Parathyroid adenoma (tissue), 2 donors: ENCODE measurements at regions not wholly inside any gene's neighbourhood (a gene's known extent, or its start where the extent isn't known, plus 50 kb on each side); places are given as distances from the start of the nearest gene placed in this dataset.

Source experiments
- H2AFZ ChIP-seq: fragments of 300-600 bp; sonication (generic); one replicate; pipeline ENCODE4 v1.7.0; 2017; ENCODE audit warnings: antibody characterized with exemption, mild to moderate bottlenecking
- H3K27ac ChIP-seq: fragments of 300-600 bp; sonication (generic); one replicate; pipeline ENCODE4 v1.7.0; 2017
- H3K27me3 ChIP-seq: fragments of 300-600 bp; sonication (generic); one replicate; pipeline ENCODE4 v1.7.0; 2017; ENCODE audit warnings: low read length; ENCODE audit not compliant: control insufficient read depth, insufficient read depth
- H3K36me3 ChIP-seq: fragments of 300-600 bp; sonication (generic); one replicate; pipeline ENCODE4 v1.7.0; 2017; ENCODE audit warnings: low read length; ENCODE audit not compliant: control insufficient read depth, insufficient read depth
- H3K4me1 ChIP-seq: fragments of 300-600 bp; sonication (generic); one replicate; pipeline ENCODE4 v1.7.0; 2017; ENCODE audit warnings: control low read depth
- H3K4me2 ChIP-seq: fragments of 300-600 bp; sonication (generic); one replicate; pipeline ENCODE4 v1.7.0; 2017; ENCODE audit warnings: low read length
- H3K4me3 ChIP-seq: fragments of 300-600 bp; sonication (generic); one replicate; pipeline ENCODE4 v1.7.0; 2017; ENCODE audit warnings: low read depth, low read length
- H3K79me2 ChIP-seq: fragments of 300-600 bp; sonication (generic); one replicate; pipeline ENCODE4 v1.7.0; 2017; ENCODE audit warnings: control low read depth
- H3K9ac ChIP-seq: fragments of 300-600 bp; sonication (generic); one replicate; pipeline ENCODE4 v1.7.0; 2017; ENCODE audit warnings: mild to moderate bottlenecking
- H3K9me3 ChIP-seq: fragments of 300-600 bp; sonication (generic); one replicate; pipeline ENCODE4 v1.7.0; 2017; ENCODE audit warnings: low read length; ENCODE audit not compliant: control insufficient read depth
- TF ChIP-seq, protein P1 (sequence below): fragments of 300-600 bp; sonication (generic); IDR thresholded peaks from one replicate; pipeline ENCODE4 v1.7.0; 2017; ENCODE audit warnings: antibody characterized with exemption, mild to moderate bottlenecking
- donor health status: primary hyperparathyroidism.

DNA sequence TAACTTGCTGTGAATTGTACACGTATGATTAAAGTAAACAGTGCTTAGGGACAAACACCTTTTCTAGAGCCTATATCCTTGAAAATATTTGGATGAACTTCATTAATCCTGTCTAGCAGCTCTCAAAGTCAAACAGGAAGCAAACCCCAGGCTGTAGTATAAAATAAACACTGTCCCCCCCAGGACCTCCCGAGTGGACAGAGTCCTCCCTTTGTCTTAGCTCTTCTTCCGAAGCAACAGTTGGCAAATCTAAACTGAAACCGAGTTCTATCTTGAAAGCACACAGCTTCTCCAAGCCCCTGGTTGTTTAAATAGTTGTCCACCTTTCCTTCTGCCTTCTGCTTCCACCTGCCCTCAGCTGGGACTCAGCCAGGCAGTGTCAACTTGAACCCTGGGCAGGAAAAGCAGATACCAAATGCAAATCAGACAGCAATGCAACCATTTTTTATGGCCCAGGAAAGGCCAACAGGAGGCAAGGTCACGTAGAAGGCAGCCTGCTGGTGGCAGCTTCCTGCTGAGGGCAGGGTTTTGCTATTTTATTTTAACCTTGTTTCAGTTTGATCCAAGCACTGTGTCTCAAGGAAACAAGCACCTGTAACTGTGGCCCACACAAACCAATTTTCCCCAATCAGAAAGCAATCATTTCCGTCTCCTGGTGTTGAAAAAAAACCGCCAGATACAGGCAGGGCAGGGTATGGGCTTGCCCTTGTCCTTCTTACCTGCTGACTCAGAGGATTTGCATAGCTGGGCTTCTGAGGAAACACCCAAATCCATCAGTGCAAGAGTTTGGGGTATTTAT, 110.3 kb upstream of the KIT start:
- Histone ChIP-seq H3K4me1 (no peaks in the 10 kb centered on the region), H3K4me3 (no peak overlapping the region), H3K36me3 (no peaks in the 10 kb centered on the region), H3K27me3 (no peaks in the 10 kb centered on the region), H3K79me2 (no peaks in the 10 kb centered on the region), H2AFZ (no peak overlapping the region), H3K9me3 (no peaks in the 10 kb centered on the region), H3K27ac (no peak overlapping the region), H3K9ac (no peak overlapping the region), H3K4me2 (no peak overlapping the region)
- TF ChIP-seq, protein P1, sequence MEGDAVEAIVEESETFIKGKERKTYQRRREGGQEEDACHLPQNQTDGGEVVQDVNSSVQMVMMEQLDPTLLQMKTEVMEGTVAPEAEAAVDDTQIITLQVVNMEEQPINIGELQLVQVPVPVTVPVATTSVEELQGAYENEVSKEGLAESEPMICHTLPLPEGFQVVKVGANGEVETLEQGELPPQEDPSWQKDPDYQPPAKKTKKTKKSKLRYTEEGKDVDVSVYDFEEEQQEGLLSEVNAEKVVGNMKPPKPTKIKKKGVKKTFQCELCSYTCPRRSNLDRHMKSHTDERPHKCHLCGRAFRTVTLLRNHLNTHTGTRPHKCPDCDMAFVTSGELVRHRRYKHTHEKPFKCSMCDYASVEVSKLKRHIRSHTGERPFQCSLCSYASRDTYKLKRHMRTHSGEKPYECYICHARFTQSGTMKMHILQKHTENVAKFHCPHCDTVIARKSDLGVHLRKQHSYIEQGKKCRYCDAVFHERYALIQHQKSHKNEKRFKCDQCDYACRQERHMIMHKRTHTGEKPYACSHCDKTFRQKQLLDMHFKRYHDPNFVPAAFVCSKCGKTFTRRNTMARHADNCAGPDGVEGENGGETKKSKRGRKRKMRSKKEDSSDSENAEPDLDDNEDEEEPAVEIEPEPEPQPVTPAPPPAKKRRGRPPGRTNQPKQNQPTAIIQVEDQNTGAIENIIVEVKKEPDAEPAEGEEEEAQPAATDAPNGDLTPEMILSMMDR, result no peak

DNA sequence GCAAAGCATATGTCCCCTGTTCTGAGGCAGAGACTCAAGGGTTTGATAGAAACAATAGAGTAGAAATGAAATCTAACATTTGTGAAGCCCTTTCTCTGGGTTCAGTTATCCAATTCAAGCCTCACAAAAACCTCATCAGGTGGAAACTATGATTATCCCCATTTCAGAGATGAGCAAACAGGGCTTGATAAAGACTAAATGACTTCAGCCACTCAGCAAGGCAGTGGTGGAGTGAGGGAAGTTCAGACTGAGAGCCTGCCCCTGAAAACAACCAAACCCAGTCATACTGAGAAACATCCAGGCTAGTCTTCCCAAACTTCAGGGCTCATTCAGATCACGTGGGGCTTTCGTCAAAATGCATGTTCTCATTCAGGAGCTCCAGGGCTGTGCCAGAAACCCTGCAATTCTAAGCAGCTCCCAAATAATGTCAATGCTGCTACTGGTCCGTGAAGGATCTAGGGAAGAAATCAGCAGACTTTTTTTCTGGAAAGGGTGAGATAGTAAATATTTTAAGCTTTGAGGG, 109.6 kb upstream of the KIT start:
- Histone ChIP-seq H3K79me2 (no peaks in the 10 kb centered on the region), H3K4me1 (no peaks in the 10 kb centered on the region), H2AFZ (no peak overlapping the region), H3K9me3 (no peaks in the 10 kb centered on the region), H3K4me2 (no peak overlapping the region), H3K9ac (no peak overlapping the region), H3K27me3 (no peaks in the 10 kb centered on the region), H3K36me3 (no peaks in the 10 kb centered on the region), H3K27ac (no peak overlapping the region), H3K4me3 (no peak overlapping the region)
- TF ChIP-seq, protein P1, result no peak

DNA sequence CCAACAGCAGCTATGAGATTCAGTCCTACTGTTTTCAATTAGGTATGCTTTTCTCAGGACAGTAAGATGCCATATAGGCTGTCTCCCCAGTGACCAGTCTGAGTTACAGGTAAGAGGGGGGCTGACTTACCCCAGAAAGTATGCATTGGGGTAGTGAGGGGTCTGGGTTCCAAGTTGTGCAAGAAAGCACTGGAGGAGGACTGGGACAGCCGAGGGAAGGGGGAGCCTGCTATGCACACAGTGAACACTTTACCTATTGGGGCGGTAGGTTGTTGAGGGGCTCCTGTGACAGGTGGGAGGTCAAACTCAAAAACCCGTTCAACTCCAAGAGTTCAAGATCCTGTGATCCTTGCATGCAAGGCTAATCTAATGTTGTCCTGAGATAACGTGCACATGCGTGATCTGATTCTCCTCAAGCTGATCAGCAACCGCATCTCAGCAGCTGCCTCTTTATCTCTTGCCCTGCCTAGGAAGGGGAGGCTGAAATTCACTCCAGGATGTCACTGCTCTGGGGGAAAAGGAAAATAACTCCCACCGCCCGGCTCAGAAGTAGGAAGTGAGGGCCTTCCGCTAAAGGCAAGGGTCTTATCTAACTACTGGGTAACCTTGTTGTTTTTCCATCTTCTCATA, 108.8 kb upstream of the KIT start:
- no peaks in the 10 kb centered on the region for H3K27me3 ChIP-seq
- no peak overlapping the region for H3K4me2 ChIP-seq
- TF ChIP-seq, protein P1, result no peak
- no peak overlapping the region for H2AFZ ChIP-seq
- H3K9ac ChIP-seq, result no peak overlapping the region
- H3K27ac ChIP-seq, result no peak overlapping the region
- H3K36me3 ChIP-seq, result no peaks in the 10 kb centered on the region
- no peaks in the 10 kb centered on the region for H3K9me3 ChIP-seq
- H3K4me3 ChIP-seq, result no peak overlapping the region
- no peaks in the 10 kb centered on the region for H3K4me1 ChIP-seq
- H3K79me2 ChIP-seq, result no peaks in the 10 kb centered on the region

DNA sequence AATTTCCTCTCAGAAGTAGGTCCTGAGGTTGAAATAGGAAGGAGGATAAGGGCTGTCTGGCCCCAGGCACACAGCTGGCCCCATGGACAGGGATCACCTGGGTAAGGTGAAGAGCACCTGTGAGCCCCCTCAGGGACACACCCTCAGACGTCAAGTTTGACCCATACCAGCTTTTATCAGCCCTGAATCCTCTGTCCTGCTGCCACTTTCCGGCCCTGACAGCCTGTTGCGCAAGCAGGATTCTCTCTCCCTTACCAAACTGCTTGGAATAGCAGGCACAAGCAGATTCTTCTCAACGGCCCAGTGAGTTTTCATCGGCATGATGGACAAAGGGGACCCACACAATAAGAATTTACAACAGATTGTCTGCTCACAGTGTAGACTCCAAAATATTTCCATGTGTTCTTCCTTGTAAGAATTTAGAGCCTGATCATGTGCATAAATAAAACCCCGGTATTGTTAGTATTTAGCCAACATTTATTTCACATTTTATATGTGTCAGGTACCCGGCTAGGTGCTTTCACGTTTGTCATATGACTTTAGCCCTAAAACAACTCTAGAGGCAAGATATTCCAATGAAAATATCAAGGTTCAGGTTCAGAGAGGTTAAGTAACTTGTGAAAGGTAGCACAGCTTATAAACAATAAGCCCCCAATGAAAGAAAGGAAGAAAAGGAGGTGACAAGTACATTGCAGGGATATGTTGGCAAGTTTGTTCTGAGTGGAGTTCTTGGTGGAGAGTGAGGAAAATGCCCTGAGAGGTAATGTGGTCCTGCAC, 107.2 kb upstream of the KIT start:
- H3K4me3 ChIP-seq, result no peak overlapping the region
- no peaks in the 10 kb centered on the region for H3K36me3 ChIP-seq
- no peak overlapping the region for H3K9ac ChIP-seq
- H2AFZ ChIP-seq, result no peak overlapping the region
- no peaks in the 10 kb centered on the region for H3K9me3 ChIP-seq
- H3K4me1 ChIP-seq, result no peaks in the 10 kb centered on the region
- no peaks in the 10 kb centered on the region for H3K79me2 ChIP-seq
- TF ChIP-seq, protein P1, result no peak
- H3K27me3 ChIP-seq, result no peaks in the 10 kb centered on the region
- no peak overlapping the region for H3K4me2 ChIP-seq
- H3K27ac ChIP-seq, result no peak overlapping the region
